ENCODE measurements at regions not wholly inside any gene's neighbourhood (a gene's known extent, or its start where the extent isn't known, plus 50 kb on each side); places are given as distances from the start of the nearest gene placed in this dataset.

DNA sequence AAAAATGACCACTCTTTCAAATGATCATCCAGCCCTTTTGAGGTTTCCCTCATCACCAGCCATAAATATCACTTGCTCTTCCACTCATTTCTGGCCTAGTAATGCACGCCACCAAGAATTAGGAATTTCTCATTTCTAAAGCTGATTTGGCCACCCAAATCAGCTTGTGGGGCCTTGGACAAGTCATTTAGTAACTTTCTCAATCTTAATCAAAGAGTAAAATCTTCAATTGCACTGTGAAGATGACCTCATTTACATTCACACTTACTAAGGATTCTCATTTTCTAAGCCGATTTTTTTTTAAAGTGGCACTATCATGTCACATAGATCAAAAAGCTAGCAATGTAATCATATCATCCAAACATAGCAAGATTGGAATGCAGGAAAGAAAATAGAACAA, 150.0 kb upstream of the HHIP start:
- no peaks in the 10 kb centered on the region for H3K36me3 Mint-ChIP-seq
- no peaks in the 10 kb centered on the region for H3K27me3 Mint-ChIP-seq (ENCODE audit: low read depth)
- ChIA-PET CTCF (no interaction called here), POLR2A (no interaction called here)
- H3K9me3 Mint-ChIP-seq, result peaks cover 9% of the 10 kb centered on the region
- no peak for ATAC-seq
- no peak for DNase-seq (ENCODE audit: low spot score)
- no peak overlapping the region for H3K27ac Mint-ChIP-seq
- H3K4me1 Mint-ChIP-seq, result peaks cover 7% of the 10 kb centered on the region
- no peak for TF ChIP-seq ZBTB21 (CRISPR knock-in tag; IDR thresholded peaks at IDR 0.05; ENCODE audit: borderline replicate concordance)
- no peak for TF ChIP-seq ZNF671 (CRISPR knock-in tag; IDR thresholded peaks at IDR 0.05)
- TF ChIP-seq NFATC4 (CRISPR knock-in tag; IDR thresholded peaks at IDR 0.05), result no peak
- H3K4me3 Mint-ChIP-seq, result no peak overlapping the region

- DNase-seq (ENCODE audit: low spot score) (no peak), ATAC-seq (no peak)
- Mint-ChIP-seq H3K4me3 (no peak overlapping the region), H3K9me3 (peaks cover 9% of the 10 kb centered on the region), H3K27ac (no peak overlapping the region), H3K36me3 (no peaks in the 10 kb centered on the region), H3K27me3 (ENCODE audit: low read depth) (no peaks in the 10 kb centered on the region), H3K4me1 (no peaks in the 10 kb centered on the region)
- no peak for TF ChIP-seq NR2C2 (CRISPR knock-in tag; IDR thresholded peaks at IDR 0.05)
- TF ChIP-seq JAZF1 (CRISPR knock-in tag; IDR thresholded peaks at IDR 0.05), result no peak
- no peak for TF ChIP-seq NFATC4 (CRISPR knock-in tag; IDR thresholded peaks at IDR 0.05)
- TF ChIP-seq, protein P1, sequence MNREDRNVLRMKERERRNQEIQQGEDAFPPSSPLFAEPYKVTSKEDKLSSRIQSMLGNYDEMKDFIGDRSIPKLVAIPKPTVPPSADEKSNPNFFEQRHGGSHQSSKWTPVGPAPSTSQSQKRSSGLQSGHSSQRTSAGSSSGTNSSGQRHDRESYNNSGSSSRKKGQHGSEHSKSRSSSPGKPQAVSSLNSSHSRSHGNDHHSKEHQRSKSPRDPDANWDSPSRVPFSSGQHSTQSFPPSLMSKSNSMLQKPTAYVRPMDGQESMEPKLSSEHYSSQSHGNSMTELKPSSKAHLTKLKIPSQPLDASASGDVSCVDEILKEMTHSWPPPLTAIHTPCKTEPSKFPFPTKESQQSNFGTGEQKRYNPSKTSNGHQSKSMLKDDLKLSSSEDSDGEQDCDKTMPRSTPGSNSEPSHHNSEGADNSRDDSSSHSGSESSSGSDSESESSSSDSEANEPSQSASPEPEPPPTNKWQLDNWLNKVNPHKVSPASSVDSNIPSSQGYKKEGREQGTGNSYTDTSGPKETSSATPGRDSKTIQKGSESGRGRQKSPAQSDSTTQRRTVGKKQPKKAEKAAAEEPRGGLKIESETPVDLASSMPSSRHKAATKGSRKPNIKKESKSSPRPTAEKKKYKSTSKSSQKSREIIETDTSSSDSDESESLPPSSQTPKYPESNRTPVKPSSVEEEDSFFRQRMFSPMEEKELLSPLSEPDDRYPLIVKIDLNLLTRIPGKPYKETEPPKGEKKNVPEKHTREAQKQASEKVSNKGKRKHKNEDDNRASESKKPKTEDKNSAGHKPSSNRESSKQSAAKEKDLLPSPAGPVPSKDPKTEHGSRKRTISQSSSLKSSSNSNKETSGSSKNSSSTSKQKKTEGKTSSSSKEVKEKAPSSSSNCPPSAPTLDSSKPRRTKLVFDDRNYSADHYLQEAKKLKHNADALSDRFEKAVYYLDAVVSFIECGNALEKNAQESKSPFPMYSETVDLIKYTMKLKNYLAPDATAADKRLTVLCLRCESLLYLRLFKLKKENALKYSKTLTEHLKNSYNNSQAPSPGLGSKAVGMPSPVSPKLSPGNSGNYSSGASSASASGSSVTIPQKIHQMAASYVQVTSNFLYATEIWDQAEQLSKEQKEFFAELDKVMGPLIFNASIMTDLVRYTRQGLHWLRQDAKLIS (CRISPR knock-in tag; IDR thresholded peaks at IDR 0.05; ENCODE audit: borderline replicate concordance), result no peak
- TF ChIP-seq CTCF (IDR thresholded peaks at IDR 0.05), result no peak
- no peak for TF ChIP-seq PREB (CRISPR knock-in tag; IDR thresholded peaks at IDR 0.05; ENCODE audit: borderline replicate concordance)
- TF ChIP-seq NR1H2 (CRISPR knock-in tag; IDR thresholded peaks at IDR 0.05), result no peak
- ChIA-PET POLR2A (no interaction called here), CTCF (no interaction called here)
These were observed 146.2 kb upstream of the HHIP start for GRCh38 chr4:144499777-144500176.

GRCh38 chr4:144501231-144501780, 144.7 kb upstream of the HHIP start:
- no peaks in the 10 kb centered on the region for H3K27me3 Mint-ChIP-seq (ENCODE audit: low read depth)
- no peak overlapping the region for H3K27ac Mint-ChIP-seq
- no peak overlapping the region for H3K4me3 Mint-ChIP-seq
- ATAC-seq, result no peak
- no peaks in the 10 kb centered on the region for H3K36me3 Mint-ChIP-seq
- ChIA-PET POLR2A (no interaction called here), CTCF (no interaction called here)
- H3K9me3 Mint-ChIP-seq, result peaks cover 9% of the 10 kb centered on the region
- no peaks in the 10 kb centered on the region for H3K4me1 Mint-ChIP-seq
- no peak for DNase-seq (ENCODE audit: low spot score)
- no peak for TF ChIP-seq CBFB (CRISPR knock-in tag; IDR thresholded peaks at IDR 0.05; ENCODE audit: low read depth)
- no peak for TF ChIP-seq ZNF263 (CRISPR knock-in tag; IDR thresholded peaks at IDR 0.05; ENCODE audit: low read depth)
- no peak for TF ChIP-seq OVOL2 (CRISPR knock-in tag; IDR thresholded peaks at IDR 0.05; ENCODE audit: borderline replicate concordance)
- no peak for TF ChIP-seq SOX15 (CRISPR knock-in tag; IDR thresholded peaks at IDR 0.05)
- TF ChIP-seq JAZF1 (CRISPR knock-in tag; IDR thresholded peaks at IDR 0.05), result no peak
- TF ChIP-seq E2F4 (CRISPR knock-in tag; IDR thresholded peaks at IDR 0.05; ENCODE audit: borderline replicate concordance, low read depth), result no peak
- TF ChIP-seq, protein P2, sequence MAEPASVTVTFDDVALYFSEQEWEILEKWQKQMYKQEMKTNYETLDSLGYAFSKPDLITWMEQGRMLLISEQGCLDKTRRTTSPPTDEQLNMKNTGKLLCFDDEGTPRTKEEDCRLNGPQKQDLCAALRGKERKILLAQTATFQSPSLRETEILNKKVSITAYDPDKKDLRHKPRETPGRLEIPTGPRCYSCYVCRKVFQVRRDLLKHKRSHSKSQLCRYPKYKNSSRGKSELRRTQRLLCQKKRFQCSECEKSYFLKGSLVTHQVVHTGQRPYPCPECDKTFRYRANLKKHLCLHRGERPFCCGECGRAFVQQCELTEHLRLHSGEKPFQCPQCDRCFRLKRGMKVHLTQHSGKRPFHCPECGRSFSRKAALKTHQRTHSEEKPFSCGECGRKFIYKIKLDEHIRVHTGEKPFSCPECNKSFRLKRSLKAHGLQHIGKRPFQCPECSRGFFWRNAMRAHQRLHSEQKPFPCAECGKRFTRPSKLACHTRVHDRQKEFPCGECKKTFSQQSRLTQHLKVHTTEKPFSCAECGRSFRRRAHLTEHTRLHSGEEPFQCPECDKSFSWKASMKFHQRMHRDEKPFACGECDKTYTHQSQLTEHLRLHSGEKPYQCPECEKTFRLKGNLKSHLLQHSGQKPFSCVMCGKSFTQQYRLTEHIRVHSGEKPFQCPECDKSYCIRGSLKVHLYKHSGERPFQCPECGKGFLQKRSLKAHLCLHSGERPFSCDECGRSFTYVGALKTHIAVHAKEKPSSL (CRISPR knock-in tag; conservative IDR thresholded peaks at IDR 0.05), result no peak
- TF ChIP-seq ZNF396 (CRISPR knock-in tag; IDR thresholded peaks at IDR 0.05; ENCODE audit: borderline replicate concordance), result no peak
- TF ChIP-seq FOXJ3 (CRISPR knock-in tag; IDR thresholded peaks at IDR 0.05; ENCODE audit: borderline replicate concordance), result no peak
- no peak for TF ChIP-seq GRHL2 (CRISPR knock-in tag; IDR thresholded peaks at IDR 0.05; ENCODE audit: insufficient replicate concordance, severe bottlenecking)
- TF ChIP-seq MXD4 (CRISPR knock-in tag; IDR thresholded peaks at IDR 0.05; ENCODE audit: borderline replicate concordance), result no peak

All from WTC11 (cell line).